Ishikawa (cell line): ENCODE measurements at regions not wholly inside any gene's neighbourhood (a gene's known extent, or its start where the extent isn't known, plus 50 kb on each side); places are given as distances from the start of the nearest gene placed in this dataset.

Experiments used
- CEBPB ChIP-seq: IDR thresholded peaks from 2 replicates; pipeline ENCODE4 v1.6.1; 2012
- CREB1 ChIP-seq: IDR thresholded peaks from 2 replicates; pipeline ENCODE4 v1.6.1; 2012; ENCODE audit warnings: low read depth
- EGR1 ChIP-seq: IDR thresholded peaks from 2 replicates; pipeline ENCODE4 v1.6.1; 2012
- EP300 ChIP-seq: IDR thresholded peaks from 2 replicates; pipeline ENCODE4 v1.6.1; 2012; ENCODE audit warnings: borderline replicate concordance
- MAX ChIP-seq: IDR thresholded peaks from 2 replicates; pipeline ENCODE4 v1.6.1; 2012
- TAF1 ChIP-seq: IDR thresholded peaks from 2 replicates; pipeline ENCODE4 v1.6.1; 2012; ENCODE audit warnings: low read depth, mild to moderate bottlenecking
- TCF12 ChIP-seq: IDR thresholded peaks from 2 replicates; pipeline ENCODE4 v1.6.1; 2012; ENCODE audit warnings: low read depth
- USF1 ChIP-seq: IDR thresholded peaks from 2 replicates; pipeline ENCODE4 v1.6.1; 2012
- YY1 ChIP-seq: IDR thresholded peaks from 2 replicates; pipeline ENCODE4 v1.6.1; 2012; ENCODE audit warnings: low read depth
- ZBTB7A ChIP-seq: IDR thresholded peaks from 2 replicates; pipeline ENCODE4 v1.6.1; 2012; ENCODE audit warnings: low read depth

GRCh38 chr1:195733826-195734225 is 874.4 kb downstream of the KCNT2 start:
- TF ChIP-seq MAX (no peak), CREB1 (no peak), TAF1 (no peak), YY1 (no peak), EGR1 (no peak), TCF12 (no peak), ZBTB7A (no peak), EP300 (no peak), USF1 (no peak), CEBPB (no peak)
